GM21447 (cell line): ENCODE measurements at regions not wholly inside any gene's neighbourhood (a gene's known extent, or its start where the extent isn't known, plus 50 kb on each side); places are given as distances from the start of the nearest gene placed in this dataset.

Experiments used
- ATAC-seq: cut with Tn5 transposase; IDR thresholded peaks from one replicate; pipeline ENCODE4 v1.9.1; 2021; ENCODE audit not compliant: unreplicated experiment

DNA sequence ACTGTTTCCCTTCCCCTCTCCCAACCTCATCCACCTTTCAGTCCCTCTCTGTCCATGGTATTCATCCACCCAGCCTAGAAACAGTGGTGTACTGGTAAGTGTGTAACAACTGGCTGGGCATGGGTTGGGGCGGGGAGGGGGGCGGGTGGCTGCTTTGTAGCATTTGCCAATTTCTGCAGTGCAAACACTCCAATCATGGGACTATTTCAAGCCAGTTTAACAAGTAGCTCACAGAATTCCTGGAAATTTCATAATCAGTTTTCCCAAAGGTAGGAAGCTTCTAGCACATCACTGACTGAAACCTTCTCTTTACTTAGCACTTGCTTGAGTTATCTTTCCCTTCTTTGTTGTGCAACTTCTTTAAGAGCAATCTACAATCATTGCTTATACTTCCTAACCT lies 100.8 kb upstream of the WASF3 start:
- ATAC-seq: no peak

GRCh38 chr13:26457212-26457611 lies 100.3 kb upstream of the WASF3 start:
- ATAC-seq: no peak

- no peak for ATAC-seq
These were observed 99.2 kb upstream of the WASF3 start for GRCh38 chr13:26458196-26458749.

- ATAC-seq: no peak
These were observed 98.0 kb upstream of the WASF3 start for GRCh38 chr13:26459276-26460131.

GRCh38 chr13:26460648-26461047 lies 96.8 kb upstream of the WASF3 start:
- no peak for ATAC-seq

- ATAC-seq: no peak
These were observed 94.2 kb upstream of the WASF3 start for GRCh38 chr13:26463296-26463695.

- no peak for ATAC-seq
These were observed 93.6 kb upstream of the WASF3 start for GRCh38 chr13:26463848-26464247.

DNA sequence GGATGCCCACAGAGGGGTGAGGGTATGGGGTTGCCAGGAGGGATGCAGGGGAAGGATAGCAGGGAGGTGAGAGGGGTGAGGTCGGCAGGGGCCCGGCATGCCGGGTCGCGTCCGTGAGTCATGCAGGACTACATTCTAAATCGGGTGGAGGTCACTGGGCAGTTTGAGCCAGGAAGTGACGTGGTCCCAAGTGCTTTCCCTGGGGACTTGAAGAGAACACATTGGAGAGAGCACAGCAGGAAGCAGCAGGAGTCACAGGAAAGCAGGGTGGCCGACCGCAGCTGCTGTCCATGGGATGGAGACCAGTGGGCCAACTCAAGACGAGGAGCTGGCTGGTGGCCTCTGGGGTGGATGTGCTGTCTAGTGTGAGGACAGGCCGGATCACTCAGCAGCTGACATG lies 92.0 kb upstream of the WASF3 start:
- ATAC-seq: no peak

GRCh38 chr13:26465954-26466353 lies 91.5 kb upstream of the WASF3 start:
- ATAC-seq: no peak

DNA sequence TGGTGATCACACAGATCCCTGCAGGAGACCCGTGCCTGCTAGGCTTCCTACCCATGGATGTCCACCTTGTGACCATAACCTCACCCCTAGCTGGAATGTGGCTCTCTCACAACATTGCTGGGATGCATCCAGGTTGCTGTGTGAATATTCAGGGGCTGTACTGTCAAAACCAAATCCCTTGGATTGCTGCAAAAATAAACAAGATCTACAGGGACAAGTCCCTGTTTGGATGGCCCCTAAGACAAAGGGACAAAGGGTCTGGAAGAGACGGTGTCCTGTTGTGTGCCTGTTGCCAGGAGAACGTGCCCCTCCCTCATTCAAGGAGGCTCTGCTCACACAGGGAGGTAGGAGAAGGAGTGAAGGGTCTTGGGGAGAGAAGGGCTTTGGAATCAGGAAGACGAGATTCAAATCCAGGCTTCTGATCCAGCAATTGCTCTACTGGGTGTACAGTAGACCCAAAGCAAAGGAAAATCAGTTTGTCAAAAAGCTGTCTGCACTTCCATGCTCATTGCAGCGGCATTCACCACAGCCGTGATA lies 89.2 kb upstream of the WASF3 start:
- no peak for ATAC-seq

DNA sequence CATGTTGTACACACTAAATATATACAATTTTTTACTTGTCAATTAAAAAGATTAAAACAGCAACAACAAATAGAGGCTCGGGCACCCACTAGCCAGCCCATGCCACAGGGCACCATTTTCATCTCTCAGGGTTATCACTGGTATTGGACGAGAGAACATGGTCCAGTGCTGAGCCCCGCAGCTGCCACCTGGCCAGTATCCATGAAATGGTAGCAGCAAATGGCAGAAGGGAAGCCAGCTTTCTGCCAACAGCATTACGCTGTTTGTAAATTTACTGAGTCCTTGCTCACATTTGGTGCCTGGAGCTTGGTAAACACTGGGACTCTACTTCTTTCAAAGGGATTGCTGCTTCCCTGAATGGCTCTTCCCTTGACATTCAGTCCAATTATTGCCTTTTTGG lies 87.9 kb upstream of the WASF3 start:
- ATAC-seq: no peak

GRCh38 chr13:26471807-26472206 lies 85.7 kb upstream of the WASF3 start:
- no peak for ATAC-seq

GRCh38 chr13:26473571-26474230 lies 83.8 kb upstream of the WASF3 start:
- ATAC-seq: no peak

GRCh38 chr13:26474286-26474685 lies 83.2 kb upstream of the WASF3 start:
- no peak for ATAC-seq

DNA sequence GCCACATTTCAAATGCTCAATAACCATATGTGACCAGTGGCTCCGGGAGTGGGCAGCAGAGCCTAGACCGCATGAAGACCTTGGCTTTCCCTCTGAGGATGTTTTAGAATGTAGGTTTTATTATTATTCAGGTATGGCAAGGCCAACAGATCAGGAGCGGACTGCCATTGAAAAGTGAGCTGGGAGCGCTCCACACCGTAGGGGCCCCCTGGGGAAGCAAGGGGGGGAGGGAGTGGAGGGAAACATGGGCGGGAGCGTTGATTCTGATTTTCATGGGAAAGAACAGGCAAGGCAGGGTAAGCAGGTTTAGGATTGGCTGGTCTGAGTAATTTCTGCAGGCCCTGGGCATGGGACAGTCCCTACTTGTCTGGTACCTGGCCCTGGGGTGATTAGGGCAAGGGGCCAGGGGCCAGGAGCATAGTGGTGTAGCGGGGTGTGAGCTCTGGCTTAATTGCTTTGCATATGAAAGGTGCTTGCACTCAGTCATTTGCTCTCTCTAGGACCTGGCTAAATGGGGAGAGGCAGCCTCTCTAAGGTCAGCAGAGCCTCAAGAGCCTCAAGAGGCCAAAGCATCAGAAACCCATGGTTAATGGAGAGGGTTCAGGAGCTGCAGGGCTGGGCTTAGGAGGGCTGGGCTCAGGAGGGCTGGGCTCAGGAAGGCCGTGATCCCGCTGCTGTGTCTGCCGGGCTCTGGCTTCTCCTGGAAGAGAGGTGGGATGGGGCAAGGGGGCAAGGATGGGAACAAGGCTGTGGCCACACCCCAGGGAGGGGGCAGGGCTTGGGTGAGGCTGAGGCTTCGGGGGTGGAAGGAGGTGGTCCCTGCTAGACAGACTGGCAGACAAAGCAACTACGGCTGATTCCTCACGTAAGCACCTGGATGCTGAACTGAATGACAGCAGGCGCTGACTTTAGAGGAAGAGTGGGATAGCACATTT lies 82.0 kb upstream of the WASF3 start:
- ATAC-seq: no peak

DNA sequence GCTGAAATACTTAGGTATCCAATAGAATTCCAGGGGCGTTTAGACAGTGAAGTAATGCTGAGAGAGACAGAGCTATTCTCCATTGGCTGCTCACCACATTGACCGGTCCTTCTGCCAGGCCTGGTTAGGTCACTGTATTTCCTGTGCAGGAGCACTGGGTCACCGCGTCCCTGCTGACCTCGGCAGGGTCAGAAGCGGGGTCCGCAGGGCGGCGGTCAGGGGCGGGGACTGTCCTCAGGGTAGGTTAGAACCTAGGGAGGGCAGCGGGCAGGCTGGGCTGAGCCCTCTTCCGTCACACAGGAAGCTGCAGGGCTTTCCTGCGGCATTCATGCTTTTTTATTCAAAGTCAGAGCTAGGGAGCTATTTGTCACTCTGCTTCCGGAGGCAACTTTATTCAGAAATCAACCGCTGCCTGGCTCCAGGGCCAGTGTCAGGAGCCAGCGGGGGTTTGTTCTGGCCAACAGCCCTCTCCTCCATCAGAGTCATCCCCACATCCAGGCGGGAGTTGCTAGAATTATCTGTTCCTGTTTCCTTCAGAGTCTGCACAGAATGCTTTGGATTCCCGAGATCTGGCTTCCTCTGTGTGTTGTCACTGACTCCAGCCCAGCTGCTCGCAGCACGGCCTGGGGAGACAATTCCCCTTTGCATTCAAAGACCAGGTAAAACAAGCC lies 81.2 kb upstream of the WASF3 start:
- no peak for ATAC-seq

DNA sequence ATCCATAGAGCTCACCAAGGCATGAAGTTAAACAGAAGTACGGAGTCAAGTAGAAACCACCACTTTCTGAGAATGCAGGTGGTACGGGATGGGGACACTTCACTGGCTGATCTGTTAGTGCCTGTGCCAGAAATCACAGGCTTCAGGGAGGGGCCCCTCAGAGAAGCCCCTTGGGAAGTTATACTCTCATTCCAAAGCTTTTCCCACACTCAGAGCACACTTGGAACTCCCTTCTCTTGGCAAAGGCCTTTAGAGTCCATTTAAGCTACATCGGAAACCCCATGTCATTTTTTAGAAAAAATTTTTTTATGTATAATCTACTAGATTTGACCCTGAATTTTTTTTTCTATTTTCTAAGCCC lies 80.7 kb upstream of the WASF3 start:
- no peak for ATAC-seq

- ATAC-seq: no peak
These were observed 79.8 kb upstream of the WASF3 start for GRCh38 chr13:26477681-26478080.

DNA sequence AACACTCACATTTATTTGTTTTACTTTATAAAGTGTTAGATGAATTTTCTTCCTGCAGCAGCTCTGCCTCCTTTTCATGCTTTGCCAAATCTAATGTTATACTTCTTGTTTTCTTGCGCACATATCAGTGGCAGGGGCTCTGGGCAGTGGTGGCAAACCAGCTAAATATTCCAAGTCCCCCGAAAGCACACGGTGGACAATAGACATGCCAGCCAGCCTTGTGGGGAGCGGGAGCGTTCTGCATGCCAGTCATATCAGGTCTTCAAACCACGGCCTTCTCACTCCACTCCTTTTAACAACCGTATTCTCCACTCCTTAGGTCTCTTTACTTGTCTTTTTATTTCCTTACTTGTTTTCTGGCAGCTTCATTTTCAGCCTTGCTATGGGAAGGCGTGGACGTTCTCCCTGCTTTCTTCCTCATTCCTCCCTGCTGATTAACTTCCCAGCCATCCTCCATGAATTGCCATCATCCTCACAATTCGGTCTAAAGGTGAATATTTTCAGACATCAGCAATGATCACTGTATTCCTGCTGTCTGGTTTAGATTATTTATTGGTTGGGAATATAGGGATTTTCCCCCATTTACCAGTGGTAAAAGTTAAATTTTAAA lies 77.1 kb upstream of the WASF3 start:
- no peak for ATAC-seq
